Dedifferentiated amniotic fluid mesenchymal stem cell (primary cell): ENCODE measurements at regions not wholly inside any gene's neighbourhood (a gene's known extent, or its start where the extent isn't known, plus 50 kb on each side); places are given as distances from the start of the nearest gene placed in this dataset.

Experiments used
- DNase-seq: peaks from one replicate; pipeline ENCODE4 v3.0.0-alpha.2; 2016; ENCODE audit errors: extremely low spot score

GRCh38 chr14:65224799-65225198 lies 122.5 kb upstream of the MAX start:
- DNase-seq: no peak

- DNase-seq: no peak
These were observed 123.2 kb upstream of the MAX start for GRCh38 chr14:65225299-65226159.

GRCh38 chr14:65226824-65227604 lies 124.7 kb upstream of the MAX start:
- DNase-seq: no peak

- no peak for DNase-seq
These were observed 126.1 kb upstream of the MAX start for GRCh38 chr14:65228436-65228835.

- no peak for DNase-seq
These were observed 126.8 kb upstream of the MAX start for GRCh38 chr14:65228956-65229747.

- DNase-seq: no peak
These were observed 127.7 kb upstream of the MAX start for GRCh38 chr14:65229748-65230728.

GRCh38 chr14:65231286-65231980 lies 129.1 kb upstream of the MAX start:
- DNase-seq: no peak

- DNase-seq: no peak
These were observed 132.5 kb upstream of the MAX start for GRCh38 chr14:65234752-65235361.

GRCh38 chr14:65237023-65237814 lies 134.9 kb upstream of the MAX start:
- no peak for DNase-seq

GRCh38 chr14:65237941-65238340 lies 135.6 kb upstream of the MAX start:
- DNase-seq: no peak

GRCh38 chr14:65238456-65238855 lies 136.1 kb upstream of the MAX start:
- DNase-seq: no peak

GRCh38 chr14:65239143-65239937 lies 137.0 kb upstream of the MAX start:
- DNase-seq: no peak

- DNase-seq: no peak
These were observed 137.6 kb upstream of the MAX start for GRCh38 chr14:65239938-65240296.

GRCh38 chr14:65241125-65241752 lies 138.9 kb upstream of the MAX start:
- DNase-seq: no peak

GRCh38 chr14:65242732-65243134 lies 140.4 kb upstream of the MAX start:
- no peak for DNase-seq

GRCh38 chr14:65243766-65244442 lies 141.6 kb upstream of the MAX start:
- no peak for DNase-seq

GRCh38 chr14:65249471-65250161 lies 147.3 kb upstream of the MAX start:
- DNase-seq: no peak
